Activated CD4-positive, alpha-beta T cell treated with anti-CD3 and anti-CD28 coated beads, Interleukin-2, amount 50 U/mL, for 4 hours (primary cell): ENCODE measurements at regions not wholly inside any gene's neighbourhood (a gene's known extent, or its start where the extent isn't known, plus 50 kb on each side); places are given as distances from the start of the nearest gene placed in this dataset.

Source experiments
- DNase-seq, 2 experiments: peaks; one replicate each; pipeline ENCODE4 v3.0.0-alpha.2; 2020

- DNase-seq = no peak
These were observed 385.8 kb upstream of the ZNF507 start for GRCh38 chr19:31959527-31960018.

- DNase-seq = no peak
These were observed 384.9 kb upstream of the ZNF507 start for GRCh38 chr19:31960474-31960873.

- no peak for DNase-seq
These were observed 384.2 kb upstream of the ZNF507 start for GRCh38 chr19:31961191-31961590.

- no peak for DNase-seq
These were observed 383.7 kb upstream of the ZNF507 start for GRCh38 chr19:31961667-31962066.

- no peak for DNase-seq
These were observed 382.8 kb upstream of the ZNF507 start for GRCh38 chr19:31962561-31962996.

GRCh38 chr19:31963746-31964145, 381.7 kb upstream of the ZNF507 start:
- no peak for DNase-seq

GRCh38 chr19:31969016-31969415, 376.4 kb upstream of the ZNF507 start:
- no peak for DNase-seq

- no peak for DNase-seq
These were observed 375.4 kb upstream of the ZNF507 start for GRCh38 chr19:31970027-31970461.

- DNase-seq = no peak
These were observed 371.1 kb upstream of the ZNF507 start for GRCh38 chr19:31974290-31974689.

GRCh38 chr19:31974941-31975340, 370.5 kb upstream of the ZNF507 start:
- no peak for DNase-seq

GRCh38 chr19:31975461-31975860, 369.9 kb upstream of the ZNF507 start:
- no peak for DNase-seq

GRCh38 chr19:31976775-31977536, 368.5 kb upstream of the ZNF507 start:
- no peak for DNase-seq

- DNase-seq = no peak
These were observed 366.0 kb upstream of the ZNF507 start for GRCh38 chr19:31979362-31979761.

- no peak for DNase-seq
These were observed 365.3 kb upstream of the ZNF507 start for GRCh38 chr19:31979949-31980670.

- DNase-seq = no peak
These were observed 364.6 kb upstream of the ZNF507 start for GRCh38 chr19:31980796-31981195.

GRCh38 chr19:31981545-31981944, 363.9 kb upstream of the ZNF507 start:
- no peak for DNase-seq

GRCh38 chr19:31983647-31984046, 361.8 kb upstream of the ZNF507 start:
- DNase-seq = no peak

GRCh38 chr19:31985001-31985605, 360.3 kb upstream of the ZNF507 start:
- DNase-seq = no peak

- DNase-seq = no peak
These were observed 358.5 kb upstream of the ZNF507 start for GRCh38 chr19:31986951-31987350.

- no peak for DNase-seq
These were observed 357.2 kb upstream of the ZNF507 start for GRCh38 chr19:31988256-31988655.

GRCh38 chr19:31991984-31992655, 353.3 kb upstream of the ZNF507 start:
- no peak for DNase-seq

GRCh38 chr19:31992750-31993149, 352.7 kb upstream of the ZNF507 start:
- DNase-seq = no peak

GRCh38 chr19:31995546-31995945, 349.9 kb upstream of the ZNF507 start:
- DNase-seq = no peak
